GM23338 (cell line): ENCODE measurements at regions not wholly inside any gene's neighbourhood (a gene's known extent, or its start where the extent isn't known, plus 50 kb on each side); places are given as distances from the start of the nearest gene placed in this dataset.

ENCODE experiments used
- CREB1 ChIP-seq: fragments of 250-450 bp; sonication (Bioruptor Pico); IDR thresholded peaks from 2 replicates; pipeline ENCODE4 v1.5.0; 2020; ENCODE audit warnings: low read depth, mild to moderate bottlenecking, moderate library complexity
- CTCF ChIP-seq, 2 experiments: fragments of 200-600 bp in 1 of 2; sonication (generic) in 1 of 2; conservative IDR thresholded peaks; 2 replicates each; pipeline versions ENCODE4 v1.5.1 to v1.6.1; 2016 to 2017; ENCODE audit warnings: antibody characterized with exemption in 2 of 2, low read depth in 2 of 2, mild to moderate bottlenecking in 2 of 2, moderate library complexity in 1 of 2
- EZH2 ChIP-seq: fragments of 200-600 bp; sonication (generic); IDR thresholded peaks from one replicate; pipeline ENCODE4 v1.8.0; 2017; ENCODE audit warnings: antibody characterized with exemption, mild to moderate bottlenecking, low read depth; ENCODE audit not compliant: unreplicated experiment
- EZH2phosphoT487 ChIP-seq: fragments of 200-600 bp; sonication (generic); IDR thresholded peaks from one replicate; pipeline ENCODE4 v1.8.1; 2018; ENCODE audit warnings: antibody characterized with exemption; ENCODE audit not compliant: unreplicated experiment
- JUNB ChIP-seq: IDR thresholded peaks from one replicate; pipeline ENCODE4 v1.6.1; 2016; ENCODE audit warnings: antibody characterized with exemption; ENCODE audit not compliant: unreplicated experiment
- NANOG ChIP-seq: IDR thresholded peaks from 2 replicates; pipeline ENCODE4 v1.6.1; 2016; ENCODE audit warnings: antibody characterized with exemption, borderline replicate concordance
- POLR2AphosphoS5 ChIP-seq: IDR thresholded peaks from 2 replicates; pipeline ENCODE4 v1.6.1; 2016; ENCODE audit warnings: antibody characterized with exemption, low read depth
- STAT1 ChIP-seq: IDR thresholded peaks from one replicate; pipeline ENCODE4 v1.6.1; 2016; ENCODE audit warnings: antibody characterized with exemption; ENCODE audit not compliant: unreplicated experiment
- ZNF114 ChIP-seq: fragments of 250-450 bp; sonication (Bioruptor Pico); IDR thresholded peaks from 2 replicates; pipeline ENCODE4 v1.5.0; 2020; ENCODE audit warnings: mild to moderate bottlenecking, moderate library complexity
- ZNF331 ChIP-seq: fragments of 250-450 bp; sonication (Bioruptor Pico); IDR thresholded peaks from 2 replicates; pipeline ENCODE4 v1.5.0; 2020; ENCODE audit warnings: low read depth, mild to moderate bottlenecking, moderate library complexity
- ZNF462 ChIP-seq: fragments of 250-450 bp; sonication (Bioruptor Pico); IDR thresholded peaks from 2 replicates; pipeline ENCODE4 v1.5.0; 2020; ENCODE audit warnings: mild to moderate bottlenecking, moderate library complexity
- TF ChIP-seq, protein P1 (sequence below): IDR thresholded peaks from one replicate; pipeline ENCODE4 v1.6.1; 2018; ENCODE audit warnings: antibody characterized with exemption; ENCODE audit not compliant: unreplicated experiment
- TF ChIP-seq, protein P2 (sequence below): IDR thresholded peaks from 2 replicates; pipeline ENCODE4 v1.6.1; 2016; ENCODE audit warnings: antibody characterized with exemption

DNA sequence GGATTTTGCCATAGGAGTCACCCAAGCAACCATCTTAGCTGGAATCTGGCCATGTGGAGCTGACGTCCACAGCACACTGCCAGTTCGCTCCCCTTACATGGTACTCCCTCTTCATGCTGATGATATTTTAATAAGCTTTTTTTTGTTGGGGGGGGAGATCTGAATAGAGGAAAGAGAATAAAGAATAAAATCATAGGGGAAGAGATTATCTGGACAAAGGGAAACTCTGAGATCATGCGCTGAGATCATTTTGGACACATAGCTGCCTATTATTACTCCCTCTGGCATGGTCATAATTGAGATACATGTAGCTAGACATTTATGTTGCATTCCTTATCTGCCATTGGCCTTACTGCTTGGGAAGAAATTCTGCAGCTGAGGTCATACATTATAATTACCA, 282.7 kb downstream of the HTR7 start:
- TF ChIP-seq POLR2AphosphoS5 (no peak), CTCF (conservative IDR thresholded peaks at IDR 0.05; ENCODE audit: low read depth in 2 of 2) (no peak), EZH2 (no peak), EZH2phosphoT487 (no peak), CREB1 (no peak), ZNF331 (CRISPR knock-in tag) (no peak), ZNF114 (no peak), NANOG (no peak), JUNB (no peak), STAT1 (no peak), ZNF462 (CRISPR knock-in tag) (no peak)
- TF ChIP-seq, protein P1, sequence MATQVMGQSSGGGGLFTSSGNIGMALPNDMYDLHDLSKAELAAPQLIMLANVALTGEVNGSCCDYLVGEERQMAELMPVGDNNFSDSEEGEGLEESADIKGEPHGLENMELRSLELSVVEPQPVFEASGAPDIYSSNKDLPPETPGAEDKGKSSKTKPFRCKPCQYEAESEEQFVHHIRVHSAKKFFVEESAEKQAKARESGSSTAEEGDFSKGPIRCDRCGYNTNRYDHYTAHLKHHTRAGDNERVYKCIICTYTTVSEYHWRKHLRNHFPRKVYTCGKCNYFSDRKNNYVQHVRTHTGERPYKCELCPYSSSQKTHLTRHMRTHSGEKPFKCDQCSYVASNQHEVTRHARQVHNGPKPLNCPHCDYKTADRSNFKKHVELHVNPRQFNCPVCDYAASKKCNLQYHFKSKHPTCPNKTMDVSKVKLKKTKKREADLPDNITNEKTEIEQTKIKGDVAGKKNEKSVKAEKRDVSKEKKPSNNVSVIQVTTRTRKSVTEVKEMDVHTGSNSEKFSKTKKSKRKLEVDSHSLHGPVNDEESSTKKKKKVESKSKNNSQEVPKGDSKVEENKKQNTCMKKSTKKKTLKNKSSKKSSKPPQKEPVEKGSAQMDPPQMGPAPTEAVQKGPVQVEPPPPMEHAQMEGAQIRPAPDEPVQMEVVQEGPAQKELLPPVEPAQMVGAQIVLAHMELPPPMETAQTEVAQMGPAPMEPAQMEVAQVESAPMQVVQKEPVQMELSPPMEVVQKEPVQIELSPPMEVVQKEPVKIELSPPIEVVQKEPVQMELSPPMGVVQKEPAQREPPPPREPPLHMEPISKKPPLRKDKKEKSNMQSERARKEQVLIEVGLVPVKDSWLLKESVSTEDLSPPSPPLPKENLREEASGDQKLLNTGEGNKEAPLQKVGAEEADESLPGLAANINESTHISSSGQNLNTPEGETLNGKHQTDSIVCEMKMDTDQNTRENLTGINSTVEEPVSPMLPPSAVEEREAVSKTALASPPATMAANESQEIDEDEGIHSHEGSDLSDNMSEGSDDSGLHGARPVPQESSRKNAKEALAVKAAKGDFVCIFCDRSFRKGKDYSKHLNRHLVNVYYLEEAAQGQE = no peak
- TF ChIP-seq, protein P2, sequence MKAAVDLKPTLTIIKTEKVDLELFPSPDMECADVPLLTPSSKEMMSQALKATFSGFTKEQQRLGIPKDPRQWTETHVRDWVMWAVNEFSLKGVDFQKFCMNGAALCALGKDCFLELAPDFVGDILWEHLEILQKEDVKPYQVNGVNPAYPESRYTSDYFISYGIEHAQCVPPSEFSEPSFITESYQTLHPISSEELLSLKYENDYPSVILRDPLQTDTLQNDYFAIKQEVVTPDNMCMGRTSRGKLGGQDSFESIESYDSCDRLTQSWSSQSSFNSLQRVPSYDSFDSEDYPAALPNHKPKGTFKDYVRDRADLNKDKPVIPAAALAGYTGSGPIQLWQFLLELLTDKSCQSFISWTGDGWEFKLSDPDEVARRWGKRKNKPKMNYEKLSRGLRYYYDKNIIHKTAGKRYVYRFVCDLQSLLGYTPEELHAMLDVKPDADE = no peak
